GM12878 (cell line): ENCODE measurements at regions not wholly inside any gene's neighbourhood (a gene's known extent, or its start where the extent isn't known, plus 50 kb on each side); places are given as distances from the start of the nearest gene placed in this dataset.

Source experiments
- ATAC-seq: fragments of 200-7000 bp; cut with Tn5 transposase; 3 replicates; pipeline ENCODE4 v1.9.1; 2020; ENCODE audit warnings: mild to moderate bottlenecking, moderate library complexity
- BruUV-seq: library from RNA; stranded (reverse); fragments of 400-500 nt; replicated peaks from 2 replicates; lab custom pipeline; 2021; lab: Mats Ljungman, UMichigan
- CTCF ChIA-PET: fragments of 300-600 bp; sonication (Branson Sonifier 250); formaldehyde crosslinking; extraction: SDS; loops from one replicate; lab custom pipeline; 2021; ENCODE audit warnings: inconsistent platforms; lab: Yijun Ruan, JAX
- POLR2A ChIA-PET: fragments of 350-600 bp; formaldehyde crosslinking; extraction: SDS; loops from one replicate; lab custom pipeline; 2021; ENCODE audit warnings: inconsistent platforms; lab: Charles Lee
- RAD21 ChIA-PET: fragments of 300-600 bp; sonication (Branson Sonifier 250); formaldehyde crosslinking; loops from one replicate; lab custom pipeline; 2023; ENCODE audit warnings: antibody characterized with exemption; ENCODE audit not compliant: unreplicated experiment; lab: Charles Lee
- SMC1A ChIA-PET: fragments of 300-600 bp; sonication (Branson Sonifier 250); formaldehyde crosslinking; loops from one replicate; lab custom pipeline; 2023; ENCODE audit not compliant: unreplicated experiment, uncharacterized antibody; lab: Charles Lee
- DNase-seq: peaks from one replicate; pipeline ENCODE4 v3.0.0-alpha.2; 2011; ENCODE audit warnings: low read depth, low spot score
- FAIRE-seq: peaks from 3 replicates; lab custom pipeline; 2011; peaks lifted over from hg19 to GRCh38; lab: Jason Lieb, UNC
- H2AFZ ChIP-seq: 2 replicates; pipeline ENCODE4 v1.6.0; 2011; ENCODE audit warnings: low read depth, low read length, control low read depth; ENCODE audit not compliant: control insufficient read depth
- H3K27ac ChIP-seq: 2 replicates; pipeline ENCODE4 v1.5.1; 2011; ENCODE audit warnings: control low read depth; ENCODE audit not compliant: control insufficient read depth, insufficient read depth
- H3K27me3 ChIP-seq, 2 experiments: replicated peaks in 1 of 2; 2 replicates each; pipeline versions ENCODE4 v1.6.0 to v1.6.1; 2011; ENCODE audit warnings: low read length in 1 of 2; ENCODE audit not compliant: control insufficient read depth in 2 of 2, insufficient read depth in 2 of 2
- H3K36me3 ChIP-seq, 2 experiments: 2 replicates each; pipeline ENCODE4 v1.5.1; 2011; ENCODE audit warnings: low read length in 1 of 2; ENCODE audit not compliant: control insufficient read depth in 2 of 2, insufficient read depth in 2 of 2
- H3K4me1 ChIP-seq: 2 replicates; pipeline ENCODE4 v1.6.1; 2011; ENCODE audit warnings: mild to moderate bottlenecking, low read length, moderate library complexity, mixed read lengths; ENCODE audit not compliant: control insufficient read depth, insufficient read depth
- H3K4me2 ChIP-seq: 2 replicates; pipeline ENCODE4 v1.6.0; 2011; ENCODE audit warnings: control low read depth; ENCODE audit not compliant: control insufficient read depth, insufficient read depth
- H3K4me3 ChIP-seq: fragments of 200-600 bp; sonication (generic); 2 replicates; pipeline ENCODE4 v1.5.1; 2016
- H3K79me2 ChIP-seq: 2 replicates; pipeline ENCODE4 v1.6.0; 2011; ENCODE audit warnings: low read length; ENCODE audit not compliant: control insufficient read depth, insufficient read depth
- H3K9ac ChIP-seq: 2 replicates; pipeline ENCODE4 v1.8.0; 2011; ENCODE audit warnings: low read length, control low read depth, mixed read lengths; ENCODE audit not compliant: control insufficient read depth, insufficient read depth
- H3K9me3 ChIP-seq: replicated peaks from 3 replicates; pipeline ENCODE4 v1.5.1; 2011; ENCODE audit warnings: mild to moderate bottlenecking, low read length; ENCODE audit not compliant: control insufficient read depth, insufficient read depth
- H4K20me1 ChIP-seq: 2 replicates; pipeline ENCODE4 v1.6.0; 2011; ENCODE audit not compliant: control insufficient read depth, insufficient read depth
- BHLHE40 ChIP-seq, 2 experiments: fragments of 450-650 bp in 1 of 2; IDR thresholded peaks; 2 replicates each; pipeline ENCODE4 v1.6.1; 2011 to 2017; ENCODE audit warnings: low read depth in 2 of 2, borderline replicate concordance in 1 of 2, improper control_type of control experiment in 1 of 2, low read length in 1 of 2, mild to moderate bottlenecking in 1 of 2
- CEBPB ChIP-seq, 2 experiments: fragments of 150-350 bp in 1 of 2; IDR thresholded peaks; 2 replicates each; pipeline ENCODE4 v1.6.1; 2012 to 2014; ENCODE audit warnings: low read depth in 2 of 2, low read length in 2 of 2, borderline replicate concordance in 1 of 2, inconsistent platforms in 1 of 2
- FOXM1 ChIP-seq: IDR thresholded peaks from 2 replicates; pipeline ENCODE4 v1.6.1; 2012; ENCODE audit warnings: low read depth, mild to moderate bottlenecking, inconsistent platforms, low read length, moderate library complexity
- LARP7 ChIP-seq: fragments of 450-650 bp; IDR thresholded peaks from 2 replicates; pipeline ENCODE4 v1.6.1; 2017; ENCODE audit warnings: mild to moderate bottlenecking
- MYB ChIP-seq: fragments of 150-350 bp; IDR thresholded peaks from 2 replicates; pipeline ENCODE4 v1.6.1; 2014; ENCODE audit warnings: mild to moderate bottlenecking, low read depth, low read length, borderline replicate concordance
- NBN ChIP-seq: fragments of 450-650 bp; IDR thresholded peaks from 2 replicates; pipeline ENCODE4 v1.6.1; 2016
- RAD51 ChIP-seq: fragments of 450-650 bp; IDR thresholded peaks from 2 replicates; pipeline ENCODE4 v1.6.1; 2016; ENCODE audit warnings: moderate library complexity, mild to moderate bottlenecking, inconsistent platforms
- RB1 ChIP-seq: fragments of 450-650 bp; formaldehyde crosslinking; IDR thresholded peaks from 2 replicates; pipeline ENCODE4 v1.6.1; 2017; ENCODE audit warnings: mild to moderate bottlenecking, borderline replicate concordance
- SREBF1 ChIP-seq: IDR thresholded peaks from 2 replicates; pipeline ENCODE4 v1.6.1; 2012; ENCODE audit warnings: mild to moderate bottlenecking, low read length
- WGBS: methylation state at CpG from one replicate; pipeline ENCODE4 v1.1.6; 2016; ENCODE audit warnings: low lambda C conversion rate; ENCODE audit not compliant: insufficient replicate concordance, insufficient coverage; ENCODE audit errors: missing lambda C conversion rate; 5-methylcytosine and 5-hydroxymethylcytosine counted together
- in situ Hi-C: fragments of 300-500 bp; cut with MboI; formaldehyde crosslinking; loops from 9 replicates; pipeline ENCODE4 v1.14.3; 2018; ENCODE audit warnings: mixed read lengths
- intact Hi-C: fragments of 100-400 bp; cut with micrococcal nuclease; formaldehyde crosslinking; loops from one replicate; pipeline ENCODE4 v1.14.2; 2022; ENCODE audit not compliant: unreplicated experiment
- TF ChIP-seq, protein P1 (sequence below): fragments of 450-650 bp; IDR thresholded peaks from 2 replicates; pipeline ENCODE4 v1.6.1; 2016; ENCODE audit warnings: mild to moderate bottlenecking, moderate library complexity, borderline replicate concordance

DNA sequence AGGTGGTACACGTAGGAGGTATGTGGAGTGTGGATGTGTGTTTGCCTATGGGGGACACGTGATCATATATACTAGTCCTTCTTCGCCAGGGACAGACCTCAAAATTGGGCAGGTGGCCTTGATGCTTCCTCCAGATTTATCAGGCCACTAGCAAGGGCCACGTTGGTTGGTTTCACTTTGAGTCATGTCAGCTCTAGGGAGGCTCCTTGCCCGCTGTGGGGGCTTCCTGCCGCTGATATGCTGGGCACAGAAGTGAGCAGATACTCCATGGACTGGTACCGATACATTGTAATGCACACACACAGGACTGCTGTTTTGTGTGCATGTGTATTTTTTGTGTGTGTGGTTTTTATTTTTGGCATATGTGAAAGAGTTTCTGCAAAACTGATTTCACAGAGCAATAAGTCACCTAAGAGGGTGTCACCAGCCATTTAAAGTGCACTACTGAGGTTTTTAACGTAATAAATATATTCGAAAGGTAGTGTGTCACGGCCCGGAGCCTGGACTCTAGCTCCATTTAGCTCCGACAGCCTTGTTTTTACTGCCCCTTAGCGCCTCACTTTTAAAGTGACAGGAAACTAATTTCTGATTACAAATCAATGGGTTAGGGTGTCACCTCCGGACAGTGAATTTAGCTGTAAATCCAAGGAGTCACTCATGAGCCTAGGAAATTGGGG lies 605.5 kb upstream of the SALL1 start:
- TF ChIP-seq SREBF1 (no peak), BHLHE40 (IDR thresholded peaks at IDR 0.05; ENCODE audit: borderline replicate concordance in 1 of 2, low read depth in 2 of 2, low read length in 1 of 2) (no peak), CEBPB (IDR thresholded peaks at IDR 0.05; ENCODE audit: borderline replicate concordance in 1 of 2, low read depth in 2 of 2, low read length in 2 of 2) (no peak), RB1 (no peak), LARP7 (no peak), FOXM1 (no peak), NBN (no peak), MYB (no peak), RAD51 (no peak)
- TF ChIP-seq, protein P1, sequence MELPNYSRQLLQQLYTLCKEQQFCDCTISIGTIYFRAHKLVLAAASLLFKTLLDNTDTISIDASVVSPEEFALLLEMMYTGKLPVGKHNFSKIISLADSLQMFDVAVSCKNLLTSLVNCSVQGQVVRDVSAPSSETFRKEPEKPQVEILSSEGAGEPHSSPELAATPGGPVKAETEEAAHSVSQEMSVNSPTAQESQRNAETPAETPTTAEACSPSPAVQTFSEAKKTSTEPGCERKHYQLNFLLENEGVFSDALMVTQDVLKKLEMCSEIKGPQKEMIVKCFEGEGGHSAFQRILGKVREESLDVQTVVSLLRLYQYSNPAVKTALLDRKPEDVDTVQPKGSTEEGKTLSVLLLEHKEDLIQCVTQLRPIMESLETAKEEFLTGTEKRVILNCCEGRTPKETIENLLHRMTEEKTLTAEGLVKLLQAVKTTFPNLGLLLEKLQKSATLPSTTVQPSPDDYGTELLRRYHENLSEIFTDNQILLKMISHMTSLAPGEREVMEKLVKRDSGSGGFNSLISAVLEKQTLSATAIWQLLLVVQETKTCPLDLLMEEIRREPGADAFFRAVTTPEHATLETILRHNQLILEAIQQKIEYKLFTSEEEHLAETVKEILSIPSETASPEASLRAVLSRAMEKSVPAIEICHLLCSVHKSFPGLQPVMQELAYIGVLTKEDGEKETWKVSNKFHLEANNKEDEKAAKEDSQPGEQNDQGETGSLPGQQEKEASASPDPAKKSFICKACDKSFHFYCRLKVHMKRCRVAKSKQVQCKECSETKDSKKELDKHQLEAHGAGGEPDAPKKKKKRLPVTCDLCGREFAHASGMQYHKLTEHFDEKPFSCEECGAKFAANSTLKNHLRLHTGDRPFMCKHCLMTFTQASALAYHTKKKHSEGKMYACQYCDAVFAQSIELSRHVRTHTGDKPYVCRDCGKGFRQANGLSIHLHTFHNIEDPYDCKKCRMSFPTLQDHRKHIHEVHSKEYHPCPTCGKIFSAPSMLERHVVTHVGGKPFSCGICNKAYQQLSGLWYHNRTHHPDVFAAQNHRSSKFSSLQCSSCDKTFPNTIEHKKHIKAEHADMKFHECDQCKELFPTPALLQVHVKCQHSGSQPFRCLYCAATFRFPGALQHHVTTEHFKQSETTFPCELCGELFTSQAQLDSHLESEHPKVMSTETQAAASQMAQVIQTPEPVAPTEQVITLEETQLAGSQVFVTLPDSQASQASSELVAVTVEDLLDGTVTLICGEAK, result no peak
- TF ChIP-seq, all 136 proteins: peak for 0
- Histone ChIP-seq H3K27ac (no peak overlapping the region), H3K36me3 (no peaks in the 10 kb centered on the region), H3K4me3 (no peak overlapping the region), H3K9me3 (no peaks in the 10 kb centered on the region), H2AFZ (no peak overlapping the region), H3K79me2 (no peaks in the 10 kb centered on the region), H4K20me1 (no peaks in the 10 kb centered on the region), H3K27me3 (no peaks in the 10 kb centered on the region), H3K9ac (no peak overlapping the region), H3K4me2 (no peak overlapping the region), H3K4me1 (no peaks in the 10 kb centered on the region)
- SMC1A ChIA-PET, result interaction anchor here (0.7 to 1.3 kb wide), 5 partner anchors 12 to 610 kb away, joined by 3 to 4 read pairs (median 3); no protein-coding TSS in a partner anchor
- no peak for DNase-seq
- peak; percentile 65 for ATAC-seq
- CTCF ChIA-PET, result interaction anchor here (0.9 to 1.5 kb wide), 4 partner anchors 117 to 610 kb away, joined by 3 to 5 read pairs (median 3); no protein-coding TSS in a partner anchor
- BruUV-seq, result no TSS peak
- 20% methylated on average over 14 of the region's 14 CpGs for WGBS
- intact Hi-C loops (no loop called here), in situ Hi-C loops (no loop called here)
- RAD21 ChIA-PET, result no interaction called here
- no peak for FAIRE-seq
- POLR2A ChIA-PET, result interaction anchor here (1.3 kb wide), 1 partner anchor 182 kb away, joined by 3 read pairs; no protein-coding TSS in a partner anchor
